ENCODE measurements at regions not wholly inside any gene's neighbourhood (a gene's known extent, or its start where the extent isn't known, plus 50 kb on each side); places are given as distances from the start of the nearest gene placed in this dataset.

- H3K4me3 Mint-ChIP-seq, result no peak overlapping the region
- TF ChIP-seq CTCF (IDR thresholded peaks at IDR 0.05), result no peak
- H3K36me3 Mint-ChIP-seq (ENCODE audit: low read depth), result peaks cover 41% of the 10 kb centered on the region
- no peak for DNase-seq
- peaks cover 3% of the 10 kb centered on the region for H3K4me1 Mint-ChIP-seq
- peak overlapping the region; percentile 36 for H3K27ac Mint-ChIP-seq
- peaks cover 30% of the 10 kb centered on the region for H3K9me3 Mint-ChIP-seq
- peaks cover 3% of the 10 kb centered on the region for H3K27me3 Mint-ChIP-seq (ENCODE audit: low read depth, poor library complexity)
Observed at GRCh38 chr9:109830545-109830944, 50.5 kb downstream of the PALM2AKAP2 start.

DNA sequence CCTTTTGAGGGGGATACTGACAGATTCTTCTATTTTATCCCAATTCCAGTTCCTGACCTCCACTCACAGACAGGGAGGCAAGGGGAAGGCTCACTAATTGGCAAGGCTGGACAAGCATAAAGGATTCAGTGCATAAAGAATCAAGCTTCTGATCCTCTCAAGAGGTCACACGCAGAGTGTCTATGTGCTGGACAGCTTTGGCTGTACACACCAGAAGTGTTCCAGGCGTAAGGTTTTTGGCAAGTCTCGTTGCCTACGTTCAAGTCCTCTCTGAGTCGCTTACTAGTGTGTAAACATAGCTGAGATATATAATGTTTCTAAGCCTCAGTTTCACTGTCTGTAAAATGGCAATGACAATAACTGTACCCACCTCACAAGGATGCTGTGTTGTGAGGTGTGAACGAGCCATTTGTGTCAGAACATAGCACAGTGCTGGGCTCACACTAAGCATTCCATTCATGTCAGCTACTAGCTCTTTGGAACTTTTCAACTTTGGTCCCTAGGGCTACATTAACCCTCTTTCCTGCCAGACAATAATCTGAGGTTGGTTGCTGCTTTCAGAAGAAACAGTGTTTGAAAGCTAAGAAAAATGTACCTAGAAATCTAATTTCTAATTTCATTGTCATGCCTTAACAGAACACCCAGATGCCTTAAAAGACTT is 52.1 kb downstream of the PALM2AKAP2 start:
- H3K9me3 Mint-ChIP-seq, result peaks cover 46% of the 10 kb centered on the region
- no peak overlapping the region for H3K27ac Mint-ChIP-seq
- H3K4me1 Mint-ChIP-seq, result peaks cover 3% of the 10 kb centered on the region
- DNase-seq, result no peak
- H3K27me3 Mint-ChIP-seq (ENCODE audit: low read depth, poor library complexity), result peaks cover 9% of the 10 kb centered on the region
- H3K4me3 Mint-ChIP-seq, result no peak overlapping the region
- no peak for TF ChIP-seq CTCF (IDR thresholded peaks at IDR 0.05)
- peaks cover 55% of the 10 kb centered on the region for H3K36me3 Mint-ChIP-seq (ENCODE audit: low read depth)

DNA sequence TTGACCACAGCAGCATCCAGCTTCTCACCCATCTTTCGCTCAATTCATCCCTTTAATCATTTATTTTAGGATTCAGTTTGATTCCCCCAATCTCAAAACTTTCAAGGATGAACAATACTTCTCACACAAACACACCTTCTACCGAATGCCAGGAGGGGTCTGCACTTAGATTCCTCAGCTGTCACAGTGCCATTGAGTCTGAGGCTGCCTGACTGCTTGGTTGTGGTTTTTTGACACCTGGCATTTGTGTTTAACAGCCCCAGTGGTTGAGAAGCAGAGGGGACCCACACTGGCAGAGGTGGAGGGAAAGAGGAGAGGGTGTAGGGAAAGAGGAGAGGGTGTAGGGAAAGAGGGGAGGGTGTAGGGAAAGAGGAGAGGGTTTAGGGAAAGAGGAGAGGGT is 54.9 kb downstream of the PALM2AKAP2 start:
- Mint-ChIP-seq H3K4me1 (no peaks in the 10 kb centered on the region), H3K4me3 (no peak overlapping the region), H3K36me3 (ENCODE audit: low read depth) (peaks cover 40% of the 10 kb centered on the region), H3K27ac (no peak overlapping the region), H3K9me3 (peaks cover 59% of the 10 kb centered on the region), H3K27me3 (ENCODE audit: low read depth, poor library complexity) (peaks cover 9% of the 10 kb centered on the region)
- no peak for DNase-seq
- no peak for TF ChIP-seq CTCF (IDR thresholded peaks at IDR 0.05)

DNA sequence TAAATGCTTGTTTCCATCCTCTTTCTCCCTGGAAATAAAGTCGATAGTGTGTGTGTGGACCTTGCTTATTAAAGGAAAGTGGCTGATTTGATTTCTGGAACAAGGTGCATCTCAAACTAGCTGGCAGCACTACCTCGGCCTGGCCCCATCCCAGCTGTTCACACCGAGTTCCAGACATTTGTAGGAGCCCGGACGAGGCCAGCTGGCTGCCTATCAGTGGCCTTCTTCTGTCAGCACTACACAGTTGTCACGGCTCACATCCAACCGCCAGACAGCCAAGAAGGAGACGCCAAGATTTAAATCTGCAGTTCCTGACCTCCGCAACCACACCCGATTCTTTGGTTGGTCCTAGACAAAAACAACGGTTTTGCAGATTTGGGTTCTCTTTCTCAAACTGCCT is 63.6 kb downstream of the PALM2AKAP2 start:
- Mint-ChIP-seq H3K27ac (no peak overlapping the region), H3K36me3 (ENCODE audit: low read depth) (peaks cover 4% of the 10 kb centered on the region), H3K9me3 (peaks cover 8% of the 10 kb centered on the region), H3K27me3 (ENCODE audit: low read depth, poor library complexity) (no peaks in the 10 kb centered on the region), H3K4me1 (no peaks in the 10 kb centered on the region), H3K4me3 (no peak overlapping the region)
- no peak for DNase-seq
- TF ChIP-seq CTCF (IDR thresholded peaks at IDR 0.05), result no peak

- H3K27ac Mint-ChIP-seq, result no peak overlapping the region
- no peak overlapping the region for H3K4me3 Mint-ChIP-seq
- peaks cover 5% of the 10 kb centered on the region for H3K36me3 Mint-ChIP-seq (ENCODE audit: low read depth)
- no peak for TF ChIP-seq CTCF (IDR thresholded peaks at IDR 0.05)
- peaks cover 5% of the 10 kb centered on the region for H3K9me3 Mint-ChIP-seq
- H3K4me1 Mint-ChIP-seq, result no peaks in the 10 kb centered on the region
- H3K27me3 Mint-ChIP-seq (ENCODE audit: low read depth, poor library complexity), result no peaks in the 10 kb centered on the region
- no peak for DNase-seq
Observed at GRCh38 chr9:109845226-109845625, 65.2 kb downstream of the PALM2AKAP2 start.

DNA sequence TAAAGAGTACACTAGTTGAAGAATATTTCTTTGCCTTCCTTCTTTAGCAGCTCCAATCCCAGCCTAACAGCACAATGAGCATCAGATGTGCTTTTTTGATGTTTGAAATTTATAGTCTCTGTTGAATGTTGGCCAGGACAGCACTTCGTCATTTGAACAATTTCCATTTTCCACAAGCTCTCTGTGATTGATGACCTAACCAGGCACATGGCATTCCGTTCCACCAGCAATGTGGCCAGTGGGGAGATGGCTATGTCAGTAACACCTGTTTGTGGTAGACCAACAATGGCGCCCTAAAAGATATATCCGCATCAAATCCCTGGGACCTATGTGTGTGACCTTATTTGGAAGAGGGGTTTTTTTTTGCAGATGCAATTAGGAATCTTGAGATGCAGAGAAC is 66.8 kb downstream of the PALM2AKAP2 start:
- peaks cover 5% of the 10 kb centered on the region for H3K9me3 Mint-ChIP-seq
- no peak for TF ChIP-seq CTCF (IDR thresholded peaks at IDR 0.05)

More for the DNA sequence above, 66.8 kb downstream of the PALM2AKAP2 start:
- no peaks in the 10 kb centered on the region for H3K4me1 Mint-ChIP-seq
- H3K27me3 Mint-ChIP-seq (ENCODE audit: low read depth, poor library complexity), result no peaks in the 10 kb centered on the region
- H3K27ac Mint-ChIP-seq, result no peak overlapping the region
- peaks cover 15% of the 10 kb centered on the region for H3K36me3 Mint-ChIP-seq (ENCODE audit: low read depth)
- no peak overlapping the region for H3K4me3 Mint-ChIP-seq
- no peak for DNase-seq
